Ovary (tissue), 7 donors: ENCODE measurements at regions not wholly inside any gene's neighbourhood (a gene's known extent, or its start where the extent isn't known, plus 50 kb on each side); places are given as distances from the start of the nearest gene placed in this dataset.

ENCODE experiments used
- DNase-seq, 5 donors: peaks; one replicate each; pipeline ENCODE4 v3.0.0-alpha.2; 2019 to 2020
- H3K27ac ChIP-seq, 2 donors: fragments of 200-600 bp; one replicate each; pipeline versions ENCODE4 v1.5.1 to v1.8.0; 2019 to 2022
- H3K27me3 ChIP-seq: fragments of 200-600 bp; one replicate; pipeline ENCODE4 v1.8.0; 2022
- H3K36me3 ChIP-seq: fragments of 200-600 bp; sonication (generic); one replicate; pipeline ENCODE4 v1.5.1; 2019
- H3K4me1 ChIP-seq: one replicate; pipeline ENCODE4 v1.8.1; 2013; ENCODE audit warnings: mild to moderate bottlenecking, moderate library complexity; ENCODE audit not compliant: insufficient read depth
- H3K4me3 ChIP-seq: fragments of 200-600 bp; sonication (generic); one replicate; pipeline ENCODE4 v1.5.1; 2017
- H3K9me3 ChIP-seq, 2 donors: fragments of 200-600 bp in 1 of 2; sonication (generic) in 1 of 2; one replicate each; pipeline versions ENCODE4 v1.5.1 to v1.8.1; 2013 to 2019; ENCODE audit warnings: mild to moderate bottlenecking in 1 of 2, moderate library complexity in 1 of 2
- EP300 ChIP-seq: sonication (generic); formaldehyde crosslinking; IDR thresholded peaks from one replicate; pipeline ENCODE4 v1.6.1; 2017; ENCODE audit warnings: antibody characterized with exemption
- POLR2A ChIP-seq: fragments of 450-650 bp; IDR thresholded peaks from one replicate; pipeline ENCODE4 v1.6.1; 2017; ENCODE audit warnings: antibody characterized with exemption, mild to moderate bottlenecking, moderate library complexity
- WGBS, 3 donors: extraction: QIAGEN DNeasy Blood & Tissue Kit in 1 of 3; methylation state at CpG; one replicate each; pipeline versions ENCODE4 v1.1.5 to v1.1.7; 2013 to 2017; 5-methylcytosine and 5-hydroxymethylcytosine counted together
- intact Hi-C, 4 donors: fragments of 100-400 bp; cut with DNase I; formaldehyde crosslinking; loops; one replicate each; pipeline versions ENCODE4 v1.11.0 to v1.15.1; 2022 to 2023
- TF ChIP-seq, protein P1 (sequence below), 3 donors: fragments of 450-650 bp in 2 of 3; fragments of 200-600 bp in 1 of 3; IDR thresholded peaks; one replicate each; pipeline versions ENCODE4 v1.5.1 to v1.8.0; 2016 to 2022; ENCODE audit warnings: antibody characterized with exemption in 3 of 3, mild to moderate bottlenecking in 1 of 3
- donor health status: DM: no; HTN: no; CAD: no; lungs with moderate emphysema.
- donor health status: DM: no; HTN: no; CAD: no.
- donor health status: Bipolar disorder and iron deficiency.
- donor health status: DM: no; HTN: no; CAD: no.
- donor health status: DM: yes; HTN: yes; CAD: no.

DNA sequence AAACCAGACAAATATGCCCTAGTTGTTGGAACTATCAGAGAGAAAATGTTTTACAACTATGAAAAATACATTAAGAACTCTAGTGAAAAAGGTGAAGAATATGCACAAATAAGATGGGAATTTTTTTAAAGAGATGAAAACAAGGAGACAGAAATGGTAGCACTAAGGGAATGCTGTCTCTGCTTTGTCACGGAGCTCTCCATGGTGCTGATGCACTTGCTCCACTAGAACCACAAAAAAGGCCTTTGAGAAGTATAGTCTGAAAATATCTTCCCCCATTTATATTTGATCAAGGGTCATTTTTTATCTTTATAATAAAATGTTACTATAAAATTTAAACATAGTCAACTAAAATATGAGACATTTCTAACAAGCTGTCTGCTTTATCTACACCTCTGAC is 1655.5 kb upstream of the AGA start:
- H3K4me1 ChIP-seq, result no peaks in the 10 kb centered on the region
- 0 to 2% (median 2%) methylated on average over 1 of the region's 1 CpG for WGBS, 3 donors
- H3K9me3 ChIP-seq, result no peaks in the 10 kb centered on the region
- no peaks in the 10 kb centered on the region for H3K36me3 ChIP-seq
- H3K27me3 ChIP-seq, result no peaks in the 10 kb centered on the region
- DNase-seq, result no peak
- TF ChIP-seq EP300 (no peak), POLR2A (no peak)
- TF ChIP-seq, protein P1, sequence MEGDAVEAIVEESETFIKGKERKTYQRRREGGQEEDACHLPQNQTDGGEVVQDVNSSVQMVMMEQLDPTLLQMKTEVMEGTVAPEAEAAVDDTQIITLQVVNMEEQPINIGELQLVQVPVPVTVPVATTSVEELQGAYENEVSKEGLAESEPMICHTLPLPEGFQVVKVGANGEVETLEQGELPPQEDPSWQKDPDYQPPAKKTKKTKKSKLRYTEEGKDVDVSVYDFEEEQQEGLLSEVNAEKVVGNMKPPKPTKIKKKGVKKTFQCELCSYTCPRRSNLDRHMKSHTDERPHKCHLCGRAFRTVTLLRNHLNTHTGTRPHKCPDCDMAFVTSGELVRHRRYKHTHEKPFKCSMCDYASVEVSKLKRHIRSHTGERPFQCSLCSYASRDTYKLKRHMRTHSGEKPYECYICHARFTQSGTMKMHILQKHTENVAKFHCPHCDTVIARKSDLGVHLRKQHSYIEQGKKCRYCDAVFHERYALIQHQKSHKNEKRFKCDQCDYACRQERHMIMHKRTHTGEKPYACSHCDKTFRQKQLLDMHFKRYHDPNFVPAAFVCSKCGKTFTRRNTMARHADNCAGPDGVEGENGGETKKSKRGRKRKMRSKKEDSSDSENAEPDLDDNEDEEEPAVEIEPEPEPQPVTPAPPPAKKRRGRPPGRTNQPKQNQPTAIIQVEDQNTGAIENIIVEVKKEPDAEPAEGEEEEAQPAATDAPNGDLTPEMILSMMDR (IDR thresholded peaks at IDR 0.05), result no peak
- H3K4me3 ChIP-seq, result no peak overlapping the region
- intact Hi-C loops, result no loop called here
- no peak overlapping the region for H3K27ac ChIP-seq

DNA sequence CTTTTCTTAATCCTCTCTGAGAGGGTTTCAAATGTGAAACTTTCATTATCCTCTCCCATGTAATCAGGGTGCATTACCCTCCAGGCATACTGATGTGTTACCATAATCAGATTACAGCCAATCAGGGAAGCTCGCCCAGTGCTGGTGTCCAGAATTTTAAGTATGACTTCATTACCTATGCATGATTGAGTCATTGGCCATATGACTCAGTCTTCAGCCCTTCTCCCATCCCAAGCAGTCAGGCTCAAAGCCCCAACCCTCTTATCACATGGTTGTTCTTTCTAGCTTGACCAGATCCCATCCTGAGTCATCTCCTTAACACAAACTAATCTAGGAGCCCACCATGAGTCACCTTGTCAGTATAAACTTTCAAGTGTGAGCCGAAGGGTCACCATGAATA is 1668.1 kb upstream of the AGA start:
- TF ChIP-seq EP300, result no peak
- no peak for TF ChIP-seq POLR2A
- TF ChIP-seq, protein P1 (IDR thresholded peaks at IDR 0.05), result no peak
- Histone ChIP-seq H3K4me3 (no peak overlapping the region), H3K9me3 (no peaks in the 10 kb centered on the region), H3K27ac (no peak overlapping the region), H3K27me3 (no peaks in the 10 kb centered on the region), H3K36me3 (no peaks in the 10 kb centered on the region), H3K4me1 (no peaks in the 10 kb centered on the region)
- DNase-seq, result no peak
- WGBS, 3 donors, result 77 to 91% (median 84%) methylated on average over 2 of the region's 2 CpGs
- intact Hi-C loops, result no loop called here

DNA sequence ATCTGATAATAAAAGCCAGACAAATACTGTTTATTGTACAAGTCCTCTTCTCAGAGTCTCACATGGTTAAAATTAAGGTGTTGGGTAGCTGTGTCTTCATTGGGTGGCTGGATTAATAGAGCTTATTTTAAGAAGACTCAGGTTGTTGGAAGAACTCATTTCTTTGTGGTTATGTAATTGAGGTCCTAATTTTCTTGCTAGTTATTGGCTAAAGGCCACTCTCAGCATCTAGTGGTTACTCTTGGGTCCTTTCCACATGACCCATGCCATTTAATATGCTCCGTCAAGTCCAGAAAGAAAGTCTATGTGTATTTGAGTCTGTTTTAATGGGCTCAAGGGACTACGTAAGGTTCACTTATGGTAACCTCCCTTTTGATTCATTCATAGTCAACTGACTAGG is 1668.6 kb upstream of the AGA start:
- H3K9me3 ChIP-seq, result no peaks in the 10 kb centered on the region
- TF ChIP-seq POLR2A, result no peak
- TF ChIP-seq, protein P1 (IDR thresholded peaks at IDR 0.05), result no peak
- TF ChIP-seq EP300, result no peak
- H3K4me3 ChIP-seq, result no peak overlapping the region
- H3K4me1 ChIP-seq, result no peaks in the 10 kb centered on the region
- no peak for DNase-seq
- intact Hi-C loops, result no loop called here
- no peaks in the 10 kb centered on the region for H3K27me3 ChIP-seq
- WGBS, 3 donors, result 76 to 88% (median 87%) methylated on average over 2 of the region's 2 CpGs
- H3K27ac ChIP-seq, result no peak overlapping the region
- no peaks in the 10 kb centered on the region for H3K36me3 ChIP-seq

DNA sequence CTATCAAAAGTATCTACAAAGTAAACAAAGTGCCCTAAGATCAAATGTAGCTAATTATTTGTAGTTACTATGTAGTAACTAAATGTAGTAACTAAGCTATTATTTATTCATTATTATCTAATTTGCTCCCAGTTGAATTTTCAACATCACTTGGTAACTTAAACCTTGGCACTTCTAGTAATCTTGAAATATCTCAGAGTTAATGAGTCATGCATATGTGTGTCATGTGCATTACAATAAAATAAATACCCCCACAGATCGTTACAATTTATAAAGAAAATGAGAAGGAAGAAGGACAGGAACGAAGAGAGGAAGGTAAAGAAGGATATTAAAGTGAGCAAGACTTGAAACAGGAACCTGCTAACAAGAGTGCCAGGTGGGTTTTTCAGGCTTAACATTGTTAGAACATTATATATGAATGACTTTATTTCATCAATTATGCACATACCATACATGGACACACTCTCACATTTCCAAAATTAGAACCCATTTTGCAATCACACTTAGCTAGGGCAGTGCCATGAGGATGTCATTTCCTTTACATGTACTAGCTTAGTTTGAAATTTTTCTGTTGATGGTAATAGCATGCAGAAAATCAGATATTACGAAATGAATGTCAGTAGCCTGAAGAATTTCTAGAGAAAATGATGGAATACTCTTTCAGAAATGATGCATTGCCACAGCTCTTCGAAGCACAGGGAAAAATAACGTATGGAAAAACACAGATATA is 1670.4 kb upstream of the AGA start:
- 61 to 66% (median 65%) methylated on average over 5 of the region's 5 CpGs for WGBS, 3 donors
- TF ChIP-seq POLR2A (no peak), EP300 (no peak)
- TF ChIP-seq, protein P1 (IDR thresholded peaks at IDR 0.05), result no peak
- H3K9me3 ChIP-seq, result no peaks in the 10 kb centered on the region

More for the DNA sequence above, 1670.4 kb upstream of the AGA start:
- intact Hi-C loops, result no loop called here
- DNase-seq, result no peak
- Histone ChIP-seq H3K27ac (no peak overlapping the region), H3K4me3 (no peak overlapping the region), H3K36me3 (no peaks in the 10 kb centered on the region), H3K4me1 (no peaks in the 10 kb centered on the region), H3K27me3 (no peaks in the 10 kb centered on the region)
